ENCODE measurements at regions not wholly inside any gene's neighbourhood (a gene's known extent, or its start where the extent isn't known, plus 50 kb on each side); places are given as distances from the start of the nearest gene placed in this dataset.

GRCh38 chr14:82445810-82446570 lies 912.3 kb upstream of the SEL1L start:
- DNase-seq (no peak), ATAC-seq (no peak)
- intact Hi-C loops (cut with DNase I), result no loop called here

- DNase-seq (no peak), ATAC-seq (no peak)
- intact Hi-C loops (cut with DNase I), result no loop called here
These were observed 913.9 kb upstream of the SEL1L start for GRCh38 chr14:82447586-82447985.

GRCh38 chr14:82449926-82450468 lies 916.3 kb upstream of the SEL1L start:
- ATAC-seq, result no peak
- no peak for DNase-seq
- intact Hi-C loops (cut with DNase I), result no loop called here

- DNase-seq (no peak), ATAC-seq (no peak)
- intact Hi-C loops (cut with DNase I), result no loop called here
These were observed 918.0 kb upstream of the SEL1L start for GRCh38 chr14:82451675-82452074.

GRCh38 chr14:82482345-82482744 lies 948.7 kb upstream of the SEL1L start:
- ATAC-seq, result no peak

GRCh38 chr14:82488473-82488872 lies 954.8 kb upstream of the SEL1L start:
- no peak for DNase-seq

More at GRCh38 chr14:82482345-82482744, 948.7 kb upstream of the SEL1L start:
- DNase-seq, result no peak
- intact Hi-C loops (cut with DNase I), result no loop called here

GRCh38 chr14:82490397-82490796 lies 956.7 kb upstream of the SEL1L start:
- no peak for ATAC-seq
- DNase-seq, result no peak
- intact Hi-C loops (cut with DNase I), result no loop called here

More at GRCh38 chr14:82488473-82488872, 954.8 kb upstream of the SEL1L start:
- no peak for ATAC-seq
- intact Hi-C loops (cut with DNase I), result no loop called here

GRCh38 chr14:82492157-82492556 lies 958.5 kb upstream of the SEL1L start:
- no peak for DNase-seq
- intact Hi-C loops (cut with DNase I), result no loop called here
- ATAC-seq, result no peak

- DNase-seq (no peak), ATAC-seq (no peak)
- intact Hi-C loops (cut with DNase I), result no loop called here
These were observed 966.6 kb upstream of the SEL1L start for GRCh38 chr14:82500222-82500621.

- intact Hi-C loops (cut with DNase I), result no loop called here
- no peak for DNase-seq
- no peak for ATAC-seq
These were observed 967.9 kb upstream of the SEL1L start for GRCh38 chr14:82501554-82501953.

GRCh38 chr14:82502043-82502442 lies 968.4 kb upstream of the SEL1L start:
- DNase-seq (no peak), ATAC-seq (no peak)
- intact Hi-C loops (cut with DNase I), result no loop called here

GRCh38 chr14:82504894-82505293 lies 971.2 kb upstream of the SEL1L start:
- intact Hi-C loops (cut with DNase I), result no loop called here
- no peak for ATAC-seq
- DNase-seq, result no peak

- DNase-seq (no peak), ATAC-seq (no peak)
- intact Hi-C loops (cut with DNase I), result no loop called here
These were observed 976.4 kb upstream of the SEL1L start for GRCh38 chr14:82510007-82510406.

- ATAC-seq, result no peak
- no peak for DNase-seq
These were observed 977.7 kb upstream of the SEL1L start for GRCh38 chr14:82511399-82511798.

GRCh38 chr14:82520765-82521164 lies 987.1 kb upstream of the SEL1L start:
- no peak for DNase-seq
- intact Hi-C loops (cut with DNase I), result no loop called here
- no peak for ATAC-seq

More at GRCh38 chr14:82511399-82511798, 977.7 kb upstream of the SEL1L start:
- intact Hi-C loops (cut with DNase I), result no loop called here

- ATAC-seq (no peak), DNase-seq (no peak)
- intact Hi-C loops (cut with DNase I), result no loop called here
These were observed 987.5 kb upstream of the SEL1L start for GRCh38 chr14:82521191-82521590.

GRCh38 chr14:82528016-82528415 lies 994.4 kb upstream of the SEL1L start:
- intact Hi-C loops (cut with DNase I), result no loop called here
- ATAC-seq (no peak), DNase-seq (no peak)

GRCh38 chr14:82533351-82533750 lies 999.7 kb upstream of the SEL1L start:
- intact Hi-C loops (cut with DNase I), result no loop called here
- DNase-seq (no peak), ATAC-seq (no peak)

- DNase-seq (no peak), ATAC-seq (no peak)
- intact Hi-C loops (cut with DNase I), result no loop called here
These were observed 1002.9 kb upstream of the SEL1L start for GRCh38 chr14:82536566-82536965.

- DNase-seq (no peak), ATAC-seq (no peak)
- intact Hi-C loops (cut with DNase I), result no loop called here
These were observed 1004.2 kb upstream of the SEL1L start for GRCh38 chr14:82537831-82538230.

GRCh38 chr14:82546401-82546800 lies 1012.7 kb upstream of the SEL1L start:
- no peak for DNase-seq
- ATAC-seq, result no peak
- intact Hi-C loops (cut with DNase I), result no loop called here

All from left cardiac atrium (tissue), 4 donors.